ENCODE measurements at regions not wholly inside any gene's neighbourhood (a gene's known extent, or its start where the extent isn't known, plus 50 kb on each side); places are given as distances from the start of the nearest gene placed in this dataset.

DNA sequence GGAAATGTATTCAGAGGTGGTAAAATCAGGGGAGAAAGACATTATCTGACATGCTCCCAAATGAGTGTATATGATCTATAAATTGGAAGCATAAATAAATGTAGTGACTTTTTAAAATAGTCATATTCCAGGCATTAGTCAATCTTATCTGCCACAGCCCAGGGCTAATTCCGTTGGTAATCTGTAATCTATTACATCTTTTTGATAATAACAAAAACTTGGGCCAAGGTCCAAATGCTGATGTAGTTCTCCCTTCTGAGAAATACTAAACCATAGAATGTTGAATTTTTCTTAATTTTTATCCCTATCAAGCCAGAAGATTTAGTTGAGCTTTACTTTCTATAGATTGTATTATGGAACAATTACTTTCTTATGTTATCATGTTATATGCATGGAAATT lies 1279.8 kb downstream of the EPHA7 start:
- H3K9me3 ChIP-seq = no peaks in the 10 kb centered on the region
- DNase-seq (ENCODE audit: low read depth in 1 of 2, low spot score in 1 of 2) (no peak), ATAC-seq (no peak), FAIRE-seq (no peak)
- 0% methylated on average over 1 of the region's 1 CpG for WGBS (ENCODE audit: missing lambda C conversion rate)
- H3K4me2 ChIP-seq = no peak overlapping the region
- no peak overlapping the region for H3K4me3 ChIP-seq
- TF ChIP-seq MAFK (IDR thresholded peaks at IDR 0.05; ENCODE audit: partially characterized antibody) (no peak), HOXB13 (CRISPR knock-in tag; IDR thresholded peaks at IDR 0.05; ENCODE audit: low read depth) (no peak), HOXA7 (CRISPR knock-in tag; IDR thresholded peaks at IDR 0.05) (no peak), NR3C1 (IDR thresholded peaks at IDR 0.05) (no peak), MYC (IDR thresholded peaks at IDR 0.05; ENCODE audit: borderline replicate concordance, low read length) (no peak), FOXS1 (CRISPR knock-in tag; IDR thresholded peaks at IDR 0.05) (no peak), CEBPB (IDR thresholded peaks at IDR 0.05) (no peak), CTCF (IDR thresholded peaks at IDR 0.05) (no peak), HOXB5 (CRISPR knock-in tag; IDR thresholded peaks at IDR 0.05) (no peak), FOSB (CRISPR knock-in tag; IDR thresholded peaks at IDR 0.05) (no peak)
- TF ChIP-seq, protein P1, sequence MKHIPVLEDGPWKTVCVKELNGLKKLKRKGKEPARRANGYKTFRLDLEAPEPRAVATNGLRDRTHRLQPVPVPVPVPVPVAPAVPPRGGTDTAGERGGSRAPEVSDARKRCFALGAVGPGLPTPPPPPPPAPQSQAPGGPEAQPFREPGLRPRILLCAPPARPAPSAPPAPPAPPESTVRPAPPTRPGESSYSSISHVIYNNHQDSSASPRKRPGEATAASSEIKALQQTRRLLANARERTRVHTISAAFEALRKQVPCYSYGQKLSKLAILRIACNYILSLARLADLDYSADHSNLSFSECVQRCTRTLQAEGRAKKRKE (CRISPR knock-in tag; IDR thresholded peaks at IDR 0.05; ENCODE audit: low read depth) = no peak
- TF ChIP-seq, protein P2, sequence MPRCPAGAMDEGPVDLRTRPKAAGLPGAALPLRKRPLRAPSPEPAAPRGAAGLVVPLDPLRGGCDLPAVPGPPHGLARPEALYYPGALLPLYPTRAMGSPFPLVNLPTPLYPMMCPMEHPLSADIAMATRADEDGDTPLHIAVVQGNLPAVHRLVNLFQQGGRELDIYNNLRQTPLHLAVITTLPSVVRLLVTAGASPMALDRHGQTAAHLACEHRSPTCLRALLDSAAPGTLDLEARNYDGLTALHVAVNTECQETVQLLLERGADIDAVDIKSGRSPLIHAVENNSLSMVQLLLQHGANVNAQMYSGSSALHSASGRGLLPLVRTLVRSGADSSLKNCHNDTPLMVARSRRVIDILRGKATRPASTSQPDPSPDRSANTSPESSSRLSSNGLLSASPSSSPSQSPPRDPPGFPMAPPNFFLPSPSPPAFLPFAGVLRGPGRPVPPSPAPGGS (IDR thresholded peaks at IDR 0.05) = no peak
- TF ChIP-seq, protein P3, sequence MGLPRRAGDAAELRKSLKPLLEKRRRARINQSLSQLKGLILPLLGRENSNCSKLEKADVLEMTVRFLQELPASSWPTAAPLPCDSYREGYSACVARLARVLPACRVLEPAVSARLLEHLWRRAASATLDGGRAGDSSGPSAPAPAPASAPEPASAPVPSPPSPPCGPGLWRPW (IDR thresholded peaks at IDR 0.05) = no peak
- no peak overlapping the region for H3K27ac ChIP-seq
- POLR2A ChIA-PET = no interaction called here
- no peaks in the 10 kb centered on the region for H3K4me1 ChIP-seq
- CTCF ChIA-PET = no interaction called here

GRCh38 chr6:92132957-92133356 lies 1286.4 kb downstream of the EPHA7 start:
- no peak overlapping the region for H3K27ac ChIP-seq
- H3K4me1 ChIP-seq = no peaks in the 10 kb centered on the region
- no peaks in the 10 kb centered on the region for H3K9me3 ChIP-seq
- H3K4me2 ChIP-seq = no peak overlapping the region
- ChIA-PET CTCF (no interaction called here), POLR2A (no interaction called here)
- DNase-seq (ENCODE audit: low read depth in 1 of 2, low spot score in 1 of 2) = no peak
- ATAC-seq = no peak
- H3K4me3 ChIP-seq = no peak overlapping the region
- TF ChIP-seq MAFK (IDR thresholded peaks at IDR 0.05; ENCODE audit: partially characterized antibody) (no peak), FOXS1 (CRISPR knock-in tag; IDR thresholded peaks at IDR 0.05) (no peak), EHMT2 (IDR thresholded peaks at IDR 0.05; ENCODE audit: low read depth) (no peak), CEBPB (IDR thresholded peaks at IDR 0.05) (no peak)
- no peak for FAIRE-seq
- WGBS (ENCODE audit: missing lambda C conversion rate) = 5% methylated on average over 2 of the region's 2 CpGs

GRCh38 chr6:92132457-92132856 lies 1286.9 kb downstream of the EPHA7 start:
- TF ChIP-seq CEBPB (IDR thresholded peaks at IDR 0.05) (0 out of 4 replicates have a peak, but pooled peaks of 1 of the 2 experiments have one; percentile 4), CBX2 (IDR thresholded peaks at IDR 0.05; ENCODE audit: borderline replicate concordance, low read depth) (no peak), MAFK (IDR thresholded peaks at IDR 0.05; ENCODE audit: partially characterized antibody) (no peak), TFCP2L1 (CRISPR knock-in tag; IDR thresholded peaks at IDR 0.05) (no peak), MYC (IDR thresholded peaks at IDR 0.05; ENCODE audit: borderline replicate concordance, low read length) (no peak), FOXS1 (CRISPR knock-in tag; IDR thresholded peaks at IDR 0.05) (no peak), TP53 (CRISPR knock-in tag; IDR thresholded peaks at IDR 0.05) (no peak)
- H3K4me1 ChIP-seq = no peaks in the 10 kb centered on the region
- ATAC-seq (no peak), DNase-seq (ENCODE audit: low read depth in 1 of 2, low spot score in 1 of 2) (no peak), FAIRE-seq (no peak)
- H3K4me3 ChIP-seq = no peak overlapping the region
- CTCF ChIA-PET = no interaction called here
- H3K9me3 ChIP-seq = no peaks in the 10 kb centered on the region
- no peak overlapping the region for H3K4me2 ChIP-seq
- POLR2A ChIA-PET = interaction anchor here (0.7 kb wide), 1 partner anchor 376 kb away, joined by 4 read pairs; no protein-coding TSS in a partner anchor
- H3K27ac ChIP-seq = no peak overlapping the region
- WGBS (ENCODE audit: missing lambda C conversion rate) = 5% methylated on average over 4 of the region's 4 CpGs
